ENCODE measurements at regions not wholly inside any gene's neighbourhood (a gene's known extent, or its start where the extent isn't known, plus 50 kb on each side); places are given as distances from the start of the nearest gene placed in this dataset.
A peak's percentile ranks its signal among the peaks of the same experiment; 100 is the strongest.

DNA sequence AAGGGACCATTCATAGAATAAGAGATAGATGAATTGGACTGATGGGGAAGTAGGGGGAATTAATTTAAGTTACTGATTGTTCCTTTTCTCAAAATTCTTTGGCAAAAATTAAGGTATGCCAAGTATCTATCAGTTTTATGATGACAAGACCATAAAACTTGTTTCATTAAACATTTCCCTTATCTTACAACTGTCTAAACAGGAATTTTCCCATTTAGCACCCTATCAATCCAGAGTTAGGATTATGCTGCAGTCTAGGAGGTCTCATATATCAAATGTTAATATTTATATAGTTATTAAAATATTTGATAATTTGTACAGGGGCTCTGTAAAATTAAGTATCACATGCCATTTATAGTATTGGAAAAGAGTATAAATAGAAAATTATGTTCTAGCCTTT lies 51.5 kb upstream of the ARID1B start:
- no peak for DNase-seq

DNA sequence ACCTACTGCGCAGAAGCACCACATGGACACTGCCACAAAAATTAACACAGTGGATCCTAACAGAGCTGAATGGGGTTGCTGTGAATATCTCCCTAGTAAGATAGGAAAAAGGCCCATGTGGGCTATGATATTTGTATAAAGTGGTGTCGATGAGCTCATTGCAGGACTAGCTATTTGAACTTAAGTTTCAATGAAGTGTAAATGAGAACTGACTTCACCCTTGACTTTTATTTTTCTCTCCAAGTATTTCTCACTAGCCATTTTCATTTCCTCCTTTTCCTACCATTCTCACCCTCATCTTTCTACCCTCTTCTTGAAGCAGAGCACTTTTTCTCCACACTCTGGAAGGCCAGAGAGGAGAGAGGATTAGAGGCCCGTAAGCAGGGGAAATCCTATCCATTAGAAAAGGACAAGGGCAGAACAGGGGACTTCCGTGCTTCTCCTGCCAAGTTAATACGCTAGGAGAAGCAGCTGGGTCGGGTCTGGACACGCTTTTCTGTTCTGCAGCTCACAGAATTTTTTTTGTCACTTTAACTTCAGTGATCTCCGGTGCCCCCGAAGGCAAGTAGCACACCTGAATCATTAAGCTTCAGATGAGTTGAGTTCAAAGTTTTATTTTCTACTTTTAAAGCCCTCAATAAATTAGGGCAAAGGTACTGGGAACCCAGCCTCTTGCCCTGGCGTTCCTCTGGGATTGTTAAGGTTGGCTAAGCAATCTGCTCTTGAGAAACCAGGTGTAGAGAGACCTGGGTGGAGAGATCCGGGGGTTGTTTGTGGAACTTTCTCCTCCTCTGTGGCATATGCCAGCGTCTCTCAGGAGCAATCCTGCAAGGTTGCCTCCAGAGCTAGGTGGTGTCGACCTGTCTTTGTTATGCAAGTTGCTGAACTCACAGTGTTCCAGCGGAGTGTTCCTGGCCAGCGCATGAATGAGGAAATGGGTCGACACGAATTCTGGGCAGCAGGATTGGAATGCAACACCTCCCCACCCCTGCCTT lies 56.2 kb upstream of the ARID1B start:
- peak; percentile 85 for DNase-seq

DNA sequence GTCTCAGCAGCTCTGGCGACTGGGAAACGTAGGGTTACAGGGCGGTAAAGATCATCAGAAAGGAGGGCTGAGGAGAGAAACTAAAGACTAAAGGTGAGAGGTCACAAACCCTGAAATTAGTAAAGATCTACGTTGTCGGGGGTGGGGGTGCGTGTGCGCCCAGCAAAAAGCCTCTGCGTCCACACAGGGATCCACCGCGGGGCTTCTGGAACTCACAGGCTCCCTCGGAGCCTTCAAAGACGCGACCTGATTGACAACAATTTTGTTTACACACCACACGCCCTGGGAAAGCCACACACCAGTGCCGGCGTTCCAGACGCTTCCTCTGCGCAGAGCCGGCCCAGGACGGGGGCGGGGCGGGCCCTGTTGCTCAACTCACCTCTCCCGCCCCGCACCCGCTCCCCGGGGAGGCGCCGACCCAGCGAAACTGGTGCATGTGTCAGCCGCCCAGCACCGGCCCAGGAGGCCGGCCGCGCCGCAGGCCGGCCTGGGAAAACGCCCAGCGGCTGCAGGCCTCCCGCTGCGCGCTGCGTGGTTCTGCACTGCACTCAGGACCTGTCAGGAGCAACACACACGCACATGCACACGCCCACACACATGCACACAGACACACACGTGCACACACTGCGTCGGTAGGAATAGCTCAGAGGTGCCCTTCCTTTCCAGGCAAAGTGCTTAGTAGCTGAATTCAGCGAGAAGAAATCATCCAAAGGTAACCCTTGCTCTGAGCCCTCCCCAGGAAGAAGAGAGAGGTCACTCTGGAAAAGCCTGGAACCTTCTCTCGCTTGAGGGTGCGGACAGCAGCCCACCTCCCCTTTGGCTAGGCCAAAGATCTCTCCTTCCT lies 57.2 kb upstream of the ARID1B start:
- no peak for DNase-seq

DNA sequence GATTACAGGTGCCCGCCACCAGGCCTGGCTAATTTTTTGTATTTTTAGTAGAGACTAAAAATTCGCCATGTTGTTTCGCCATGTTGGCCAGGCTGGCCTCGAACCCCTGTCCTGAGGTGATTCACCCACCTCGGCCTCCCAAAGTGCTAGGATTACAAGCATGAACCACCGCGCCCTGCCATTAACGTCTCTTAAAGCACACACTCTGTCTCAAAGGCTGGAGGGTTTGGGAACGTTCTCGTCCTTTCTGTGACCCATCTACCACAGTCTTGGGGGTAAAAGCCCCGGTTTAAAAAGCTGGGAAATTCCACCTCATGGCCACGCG lies 57.8 kb upstream of the ARID1B start:
- DNase-seq = no peak

DNA sequence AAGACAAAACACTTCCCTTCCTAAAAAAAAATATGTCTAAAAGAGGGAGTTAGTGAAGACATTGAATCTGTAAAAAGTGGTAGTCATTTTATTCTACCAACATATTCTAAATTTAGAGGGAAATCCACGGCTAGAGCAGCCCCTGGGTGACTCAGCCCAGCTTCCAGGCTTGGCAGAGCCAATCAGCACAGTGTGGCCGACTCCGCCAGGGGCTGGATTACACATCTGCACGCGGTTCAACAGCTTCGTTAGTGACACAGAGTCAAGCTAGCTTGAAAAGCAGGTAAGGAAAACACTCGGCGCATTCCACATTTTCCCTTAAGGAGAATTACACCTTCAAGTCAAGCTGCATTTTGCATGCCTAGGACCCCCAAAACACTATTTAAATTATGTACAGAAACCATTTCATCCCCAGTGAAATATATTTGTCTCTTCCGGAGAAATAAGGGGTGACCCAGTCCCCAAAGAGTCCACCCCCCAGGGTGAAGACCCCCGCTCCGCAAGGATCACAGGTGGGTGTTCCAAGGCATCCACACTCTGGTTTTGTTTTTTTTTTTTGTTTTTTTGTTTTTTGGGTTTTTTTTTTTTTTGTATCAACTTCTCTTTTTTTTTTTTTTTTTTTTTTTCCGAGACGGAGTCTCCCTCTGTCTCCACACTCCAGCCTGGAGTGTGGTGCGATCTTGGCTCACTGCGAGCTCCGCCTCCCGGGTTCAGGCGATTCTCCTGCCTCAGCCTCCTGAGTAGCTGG lies 58.4 kb upstream of the ARID1B start:
- no peak for DNase-seq

DNA sequence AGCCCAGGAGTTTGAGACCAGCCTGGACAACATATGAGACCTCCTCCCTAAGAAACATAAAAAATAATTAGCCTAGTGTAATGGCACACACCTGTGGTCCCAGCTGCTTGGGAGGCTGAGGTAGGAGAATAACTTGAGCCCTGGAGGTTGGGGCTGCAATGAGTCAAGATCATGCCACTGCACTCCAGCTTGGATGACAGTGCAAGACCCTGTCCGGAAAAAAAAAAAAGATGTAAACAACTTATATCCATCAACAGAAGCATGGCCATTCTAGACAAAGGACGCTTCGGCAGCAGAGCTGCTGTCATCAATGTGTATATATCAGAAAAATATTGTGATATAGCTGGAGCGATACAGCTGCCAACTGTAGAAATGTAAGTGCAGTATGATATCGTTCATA lies 59.6 kb upstream of the ARID1B start:
- DNase-seq = no peak

DNA sequence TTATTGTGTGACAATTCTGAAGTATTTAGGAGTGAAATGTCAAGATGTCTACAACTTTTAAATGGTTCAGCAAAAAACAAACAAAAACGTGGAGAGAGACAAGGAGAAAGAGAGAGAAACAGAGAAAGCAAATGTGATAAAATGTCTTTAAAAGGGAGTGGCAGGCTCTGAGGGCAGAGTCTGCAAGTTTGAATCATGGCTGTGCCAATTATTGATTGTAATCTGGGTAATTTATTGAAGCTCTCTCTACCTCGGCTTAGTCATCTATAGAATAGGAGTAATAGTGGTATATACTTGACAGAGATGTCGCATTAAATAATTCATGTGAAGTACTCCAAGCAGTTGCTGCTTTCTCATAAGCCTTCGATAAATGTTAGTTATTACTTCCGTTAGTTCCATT lies 61.3 kb upstream of the ARID1B start:
- DNase-seq = no peak

DNA sequence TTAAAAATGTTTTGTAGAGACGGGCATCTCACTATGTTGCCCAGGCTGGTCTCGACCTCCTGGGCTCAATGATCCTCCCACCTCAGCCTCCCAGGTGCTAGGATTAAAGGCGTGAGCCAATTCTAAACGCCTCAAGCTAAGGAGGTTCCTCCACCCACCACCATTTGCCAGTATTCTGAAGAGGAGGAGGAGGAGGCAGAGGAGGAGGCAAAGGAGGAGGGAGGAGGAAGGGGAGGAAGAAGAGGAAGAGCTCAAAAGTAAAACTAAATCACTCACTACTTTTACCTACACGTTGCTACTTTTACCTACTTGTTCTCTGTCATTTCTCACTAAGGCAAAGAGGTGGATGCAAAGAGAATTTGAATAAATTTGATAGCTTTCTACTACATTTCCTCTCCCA lies 63.6 kb upstream of the ARID1B start:
- DNase-seq = no peak

DNA sequence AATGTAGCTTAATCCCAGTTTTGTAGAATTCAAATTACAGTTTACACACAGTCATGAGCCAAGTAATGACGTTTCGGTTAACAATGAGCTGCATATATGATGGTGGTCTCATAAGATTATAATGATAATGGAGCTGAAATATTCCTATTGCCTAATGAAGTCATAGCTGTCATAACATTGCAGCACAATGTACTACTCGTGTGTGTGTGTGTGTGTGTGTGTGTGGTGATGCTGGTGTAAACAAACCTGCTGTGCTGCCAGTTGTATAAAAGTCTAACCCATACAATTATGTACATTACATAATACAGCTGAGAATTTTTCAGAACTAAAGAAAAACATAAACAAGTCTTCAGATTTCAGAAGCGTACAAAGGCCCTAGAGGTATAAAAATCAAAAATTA lies 66.7 kb upstream of the ARID1B start:
- DNase-seq = no peak

DNA sequence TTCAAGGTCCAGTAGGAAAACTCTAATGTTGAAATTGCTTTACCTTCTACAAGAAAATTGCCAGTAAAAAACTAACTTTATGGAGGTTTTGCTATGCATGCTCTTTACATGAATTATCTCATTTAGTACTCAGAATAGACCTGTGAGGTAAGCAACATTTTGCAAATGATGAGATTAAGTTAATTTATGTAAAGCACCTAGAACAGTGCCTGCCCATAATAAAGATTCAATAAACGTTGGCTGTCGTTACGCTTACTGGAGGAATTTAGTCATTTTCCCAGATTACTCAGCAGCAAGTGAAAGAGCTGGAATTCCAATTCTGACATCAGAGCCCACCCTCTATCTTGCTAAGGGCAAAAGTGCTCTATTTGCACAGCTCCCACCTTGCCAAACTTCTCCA lies 69.4 kb upstream of the ARID1B start:
- no peak for DNase-seq

DNA sequence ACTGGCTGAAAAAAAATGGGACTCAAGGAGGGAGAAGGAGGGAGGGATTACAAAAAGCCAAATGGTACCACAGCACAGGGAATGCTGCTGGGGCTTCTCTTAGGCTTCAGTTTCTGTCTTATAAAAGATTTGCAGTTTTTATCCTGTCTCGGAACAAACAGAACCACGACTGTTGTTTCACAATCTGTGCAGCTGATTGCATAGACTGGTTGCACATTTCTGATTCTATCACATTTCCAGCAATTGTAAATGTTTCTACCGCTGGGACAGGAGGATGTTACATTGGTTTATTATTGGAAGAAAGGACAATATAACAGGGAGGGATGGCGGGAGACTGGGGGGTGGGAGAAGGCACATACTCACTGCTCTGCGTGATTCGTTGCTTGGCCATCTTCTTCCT lies 73.5 kb upstream of the ARID1B start:
- no peak for DNase-seq

DNA sequence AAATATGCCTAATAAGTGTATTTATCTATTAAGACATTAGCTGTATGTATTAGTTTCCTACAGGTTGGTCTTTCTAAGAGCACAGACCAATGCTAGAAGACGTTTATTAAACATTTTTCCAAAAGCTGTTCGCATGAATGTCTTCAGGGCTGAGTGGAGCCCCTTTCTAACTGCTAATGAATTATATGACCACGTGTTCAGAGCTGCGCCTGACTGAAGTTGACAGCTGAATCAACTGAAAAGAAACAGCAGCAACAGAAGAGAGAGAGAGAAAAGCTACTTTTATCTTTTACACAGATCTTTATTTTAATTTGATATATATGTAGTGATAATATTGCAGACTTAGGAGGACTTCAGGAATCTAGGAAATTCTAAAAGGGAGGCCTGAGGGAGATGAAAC lies 75.2 kb upstream of the ARID1B start:
- DNase-seq = no peak

DNA sequence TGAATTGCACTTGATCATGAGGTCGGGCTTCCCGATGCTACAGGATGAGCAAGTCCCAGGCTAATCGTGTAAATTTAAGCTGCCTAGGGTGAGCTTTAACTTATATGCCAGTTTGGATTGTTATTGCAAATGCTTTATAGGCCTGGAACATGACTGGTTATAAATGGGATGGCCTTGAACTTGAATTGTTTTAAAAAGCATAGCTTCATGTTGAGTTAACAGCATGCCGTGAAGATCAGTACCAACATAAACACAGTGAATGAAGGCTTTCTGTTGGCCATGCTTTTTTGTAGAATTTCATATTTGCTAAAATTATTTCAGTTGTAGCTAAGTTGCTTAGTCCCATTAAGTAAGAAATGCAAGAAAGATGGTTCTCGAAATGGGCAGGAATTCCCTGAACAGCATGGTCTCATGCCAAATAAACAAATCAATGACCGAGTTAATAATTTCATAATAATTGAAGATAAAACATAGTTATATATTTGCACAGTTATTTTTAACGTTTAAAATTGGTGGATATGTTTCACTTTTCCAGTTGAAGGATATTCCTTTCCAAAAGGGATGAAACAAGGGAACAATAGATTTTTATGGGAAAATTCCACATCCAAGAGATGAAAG lies 76.6 kb upstream of the ARID1B start:
- no peak for DNase-seq

DNA sequence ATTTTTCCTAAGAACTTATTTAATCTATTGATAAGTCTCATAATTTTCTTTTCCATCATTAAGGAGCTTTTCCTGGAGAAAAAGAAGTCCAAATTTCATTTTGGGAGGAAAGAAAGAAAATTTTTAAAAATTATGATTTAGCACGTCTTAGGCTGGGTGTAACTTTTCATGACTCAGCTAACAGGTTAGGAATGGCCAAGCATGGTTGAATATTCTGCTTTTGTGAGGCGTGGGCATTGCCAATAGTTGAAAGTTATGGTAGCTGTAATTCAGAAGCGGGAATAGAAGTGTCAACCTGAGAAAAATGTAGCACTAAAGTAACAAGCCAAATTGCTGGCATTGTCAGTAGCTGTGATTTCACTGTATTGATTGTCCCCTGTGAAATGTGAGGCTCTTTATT lies 77.2 kb upstream of the ARID1B start:
- DNase-seq = no peak

DNA sequence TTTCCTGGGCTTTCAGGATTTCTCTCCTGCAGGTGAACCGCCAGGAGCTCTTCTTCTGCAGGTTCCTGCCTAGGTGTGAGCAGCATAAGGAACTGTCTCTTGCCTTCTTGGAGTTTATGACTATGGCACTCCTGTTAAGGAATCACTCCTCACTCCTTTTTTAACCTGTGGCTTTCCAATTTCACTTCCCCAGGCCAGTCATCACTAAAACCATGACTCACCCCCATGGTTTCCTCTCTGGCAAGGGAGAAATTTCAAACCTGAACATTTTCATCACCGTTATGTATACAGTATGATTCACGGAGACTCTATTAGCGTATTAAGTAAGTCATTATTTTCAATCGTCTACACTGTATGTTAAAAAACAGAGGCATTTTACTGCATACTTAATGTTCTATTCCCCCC lies 78.2 kb upstream of the ARID1B start:
- no peak for DNase-seq

DNA sequence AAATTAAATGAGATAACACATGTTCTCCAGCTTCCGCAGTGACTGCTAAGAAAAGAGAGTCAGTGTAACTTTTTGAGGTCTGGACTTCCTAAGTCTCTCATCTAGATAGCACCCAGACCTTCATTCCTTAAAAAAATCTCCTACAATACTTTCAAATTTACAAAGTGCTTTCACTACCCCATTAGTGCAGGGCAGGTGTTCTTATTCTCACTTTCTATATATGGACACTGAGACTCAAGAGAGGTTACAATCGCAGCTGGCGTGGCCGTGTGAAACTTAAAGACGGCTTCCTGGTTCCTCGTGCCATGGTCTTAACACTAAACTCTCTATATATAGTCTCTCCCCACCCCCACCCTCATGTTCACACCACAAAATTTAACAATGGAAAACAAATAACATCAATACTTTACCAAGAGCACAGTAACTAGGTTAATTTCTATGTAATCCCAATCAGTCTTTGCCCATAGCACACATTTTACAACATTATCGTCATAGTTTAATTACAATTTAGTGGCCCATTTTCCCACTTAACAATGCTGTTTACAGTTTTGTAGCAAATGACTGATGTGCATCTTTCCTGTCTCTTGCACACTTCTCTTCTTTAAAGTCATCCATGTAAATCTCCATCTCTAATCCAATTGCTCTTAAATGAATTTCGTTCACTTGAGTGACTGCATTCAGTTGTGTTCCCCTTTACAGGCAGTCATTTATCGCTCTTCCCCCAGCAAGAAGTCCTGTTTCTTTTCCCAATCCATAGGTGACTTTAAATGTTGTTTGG lies 78.8 kb upstream of the ARID1B start:
- no peak for DNase-seq

DNA sequence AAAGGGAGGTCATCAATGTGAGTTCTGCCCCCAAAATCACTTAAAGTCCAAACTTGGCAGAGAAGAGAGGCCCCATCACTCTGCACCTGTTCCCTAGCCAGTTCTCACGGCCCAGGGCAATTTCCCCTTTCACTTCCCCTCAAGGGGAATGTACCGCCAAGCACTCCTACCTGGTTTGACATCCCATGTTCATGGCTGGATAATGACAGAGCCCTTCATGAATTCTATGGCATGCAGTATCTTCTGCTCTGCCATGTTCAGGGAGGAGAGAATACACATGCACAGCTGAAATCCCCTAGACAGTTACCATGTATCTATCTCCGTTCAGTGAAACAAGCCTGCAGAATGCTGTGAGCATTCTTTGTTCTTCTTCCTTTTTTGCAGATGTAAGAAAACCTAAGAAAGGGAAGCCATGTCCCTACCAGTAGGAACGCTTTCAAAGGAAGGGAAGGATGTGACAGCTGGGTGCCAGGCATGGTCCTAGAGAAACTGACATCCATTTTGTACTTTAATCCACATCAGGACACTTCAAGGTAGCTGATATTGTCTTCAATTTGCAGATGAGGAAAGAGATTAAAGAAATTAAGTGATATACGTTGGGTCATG lies 79.8 kb upstream of the ARID1B start:
- no peak for DNase-seq

DNA sequence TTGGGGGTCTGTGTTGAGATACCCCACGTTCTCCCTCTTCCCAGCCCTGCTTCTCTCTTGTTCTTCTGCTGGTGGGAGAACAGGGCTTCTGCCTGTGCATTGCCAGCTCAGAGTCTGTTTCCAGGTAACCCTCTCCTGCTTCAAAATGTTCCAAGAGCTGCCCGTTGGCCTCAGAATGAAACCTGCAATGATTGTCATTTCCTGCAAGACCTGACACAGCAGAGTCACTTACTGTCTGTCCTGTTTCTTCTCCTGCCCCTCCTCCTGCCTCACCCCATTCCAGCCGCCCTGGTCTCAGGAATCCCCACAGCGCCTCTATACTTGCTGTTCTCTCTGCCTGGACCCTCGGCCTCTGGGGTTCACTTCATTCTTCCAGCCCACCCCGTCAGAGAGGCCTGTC lies 81.4 kb upstream of the ARID1B start:
- no peak for DNase-seq

DNA sequence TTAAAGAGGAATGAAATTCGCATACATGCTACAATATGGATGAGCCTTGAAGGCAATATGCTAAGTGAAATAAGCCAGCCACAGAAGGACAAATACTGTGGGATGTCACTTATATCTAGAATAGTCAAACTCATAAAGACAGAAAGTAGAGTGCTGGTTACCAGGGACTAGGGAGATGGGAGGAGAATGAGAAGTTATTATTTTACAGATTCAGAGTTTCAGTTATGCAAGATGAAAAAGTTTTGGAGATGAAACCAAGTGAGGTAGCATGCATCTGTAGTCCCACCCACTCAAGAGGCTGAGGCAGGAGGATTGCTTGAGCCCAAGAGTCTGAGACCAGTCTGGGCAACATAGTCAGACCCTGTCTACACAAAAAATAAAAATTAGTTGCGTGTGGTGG lies 82.5 kb upstream of the ARID1B start:
- DNase-seq = no peak

DNA sequence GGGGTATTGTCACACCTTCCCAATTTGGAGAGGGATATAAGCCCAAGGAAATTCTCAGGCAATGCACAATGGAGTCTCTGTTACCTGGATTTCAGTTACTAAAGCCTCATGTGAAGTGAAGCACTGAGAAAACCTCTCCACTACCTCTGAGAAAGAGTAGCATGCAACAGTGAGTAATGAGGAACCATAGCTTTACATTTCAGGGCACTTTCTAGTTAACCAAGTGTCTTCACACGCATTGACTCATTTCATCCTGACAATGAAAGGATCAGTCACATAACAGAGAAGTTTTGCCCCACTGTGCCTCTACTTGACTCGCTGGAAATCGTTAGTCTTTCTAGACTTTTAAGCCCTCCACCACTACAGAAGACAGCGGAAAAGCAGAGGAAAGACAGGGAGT lies 86.2 kb upstream of the ARID1B start:
- DNase-seq = no peak

DNA sequence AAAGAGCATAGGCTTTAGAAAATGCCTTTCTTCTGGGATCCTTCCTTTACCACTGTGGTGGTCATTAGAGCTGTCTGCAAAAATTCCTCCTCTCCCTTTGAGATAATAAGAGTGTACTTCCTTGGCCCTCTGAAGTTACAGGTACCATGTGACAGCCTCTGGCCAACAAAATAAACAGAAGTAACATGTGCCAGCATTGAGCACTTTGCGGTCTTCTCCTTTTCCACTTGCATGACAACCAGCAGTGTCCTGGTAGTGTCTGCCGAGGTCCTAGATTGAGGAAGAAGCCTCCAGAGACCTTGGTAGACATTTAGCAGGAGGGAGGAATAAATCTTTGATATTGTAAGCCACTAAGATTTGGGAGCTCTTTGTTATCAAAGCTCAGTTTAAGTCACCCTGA lies 87.5 kb upstream of the ARID1B start:
- DNase-seq = no peak

DNA sequence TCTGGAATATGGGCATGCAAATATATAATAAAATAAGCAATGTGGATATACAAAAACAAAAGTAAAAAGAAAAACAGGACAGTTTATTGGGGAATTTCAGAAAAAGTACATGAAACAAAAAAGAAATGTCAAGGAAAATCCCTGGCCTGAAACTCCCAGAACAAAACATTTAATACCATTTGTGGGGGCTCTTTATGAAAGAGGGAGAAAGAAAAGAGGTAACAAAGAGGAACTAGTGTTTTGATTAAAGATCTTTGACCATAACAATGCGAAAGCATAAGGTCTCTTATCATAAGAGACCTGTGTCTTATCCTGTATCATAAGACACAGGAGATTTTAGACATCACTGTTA lies 88.6 kb upstream of the ARID1B start:
- DNase-seq = no peak

Measured in NCI-H1105 treated with DMSO at 0.1 percent for 48 hours (cell line).